Heart left ventricle (tissue), 13 donors: ENCODE measurements at regions not wholly inside any gene's neighbourhood (a gene's known extent, or its start where the extent isn't known, plus 50 kb on each side); places are given as distances from the start of the nearest gene placed in this dataset.

ENCODE experiments used
- CTCF ChIP-seq, 12 donors: fragments of 200-600 bp; sonication (generic) in 4 of 12; IDR thresholded peaks; one replicate each; pipeline versions ENCODE4 v1.5.0 to v1.8.0; 2018 to 2022; ENCODE audit warnings: antibody characterized with exemption in 12 of 12, mild to moderate bottlenecking in 5 of 12
- POLR2A ChIP-seq, 2 donors: fragments of 450-650 bp; IDR thresholded peaks; one replicate each; pipeline ENCODE4 v1.6.1; 2017; ENCODE audit warnings: antibody characterized with exemption in 2 of 2, mild to moderate bottlenecking in 2 of 2, moderate library complexity in 2 of 2
- donor health status: ischemic (EF 13 %, LVEDD 7.1; RV severe dilation, severe dysfunction).
- donor health status: DM: no; HTN: yes; CAD: no.
- donor health status: DM: no; HTN: no; CAD: no.
- donor health status: ischemic (EF 25% LVEDD 6.9; RV normal size, moderate dysfunction).
- donor health status: ischemic (EF 25% LVEDD 5.7; RV mildly dilated, moderate dysfunction).
- donor health status: ischemic (EF 35%, LVEDD 5.7; RV mildly dilated, moderate dysfunction).
- donor health status: nonischemic (EF 11% LVEDD 7.7; RV severe dilation, severe dysfunction).
- donor health status: DM: yes; HTN: yes; CAD: no.
- donor health status: PGD.
- donor health status: ischemic (EF 29% LVEDD 5.4; RV normal size, mild dysfunction).
- donor health status: nonischemic (EF 23%, LVEDD 6.1; RV moderate dilation, normal function).

- TF ChIP-seq CTCF (IDR thresholded peaks at IDR 0.05): no peak
- TF ChIP-seq POLR2A (IDR thresholded peaks at IDR 0.05): no peak
Observed at GRCh38 chr1:181181792-181182585, 93.5 kb downstream of the IER5 start.
